ENCODE measurements at regions not wholly inside any gene's neighbourhood (a gene's known extent, or its start where the extent isn't known, plus 50 kb on each side); places are given as distances from the start of the nearest gene placed in this dataset.
"Not testable (repeated sequence)": the region's sequence is repeated elsewhere in the genome, so short reads cannot be mapped to it uniquely, and the experiment has no call there.

- peak; percentile 2 for DNase-seq
Measured at GRCh38 chr7:410395-410910, 109.2 kb downstream of the PDGFA start.

- not testable (repeated sequence) for DNase-seq
Measured at GRCh38 chr7:411116-411515, 108.5 kb downstream of the PDGFA start.

GRCh38 chr7:411677-412312 is 107.9 kb downstream of the PDGFA start:
- peak; percentile 11 for DNase-seq

- no peak for DNase-seq
Measured at GRCh38 chr7:412313-412710, 107.3 kb downstream of the PDGFA start.

GRCh38 chr7:414681-415560 is 104.7 kb downstream of the PDGFA start:
- peak; percentile 13 for DNase-seq

- DNase-seq, result peak; percentile 15
Measured at GRCh38 chr7:415646-416525, 103.8 kb downstream of the PDGFA start.

- DNase-seq, result peak; percentile 16
Measured at GRCh38 chr7:416761-417624, 102.7 kb downstream of the PDGFA start.

GRCh38 chr7:417625-417889 is 102.1 kb downstream of the PDGFA start:
- DNase-seq, result peak; percentile 5

- peak; percentile 9 for DNase-seq
Measured at GRCh38 chr7:417973-418601, 101.6 kb downstream of the PDGFA start.

GRCh38 chr7:418636-419280 is 100.9 kb downstream of the PDGFA start:
- peak; percentile 86 for DNase-seq

- DNase-seq, result peak; percentile 10
Measured at GRCh38 chr7:420142-421093, 99.2 kb downstream of the PDGFA start.

- DNase-seq, result no peak
Measured at GRCh38 chr7:421136-421991, 98.3 kb downstream of the PDGFA start.

GRCh38 chr7:422191-422885 is 97.3 kb downstream of the PDGFA start:
- no peak for DNase-seq

GRCh38 chr7:422886-423225 is 96.8 kb downstream of the PDGFA start:
- DNase-seq, result no peak

- DNase-seq, result no peak
Measured at GRCh38 chr7:423312-424260, 96.1 kb downstream of the PDGFA start.

- DNase-seq, result no peak
Measured at GRCh38 chr7:424301-424935, 95.2 kb downstream of the PDGFA start.
